NCI-H510A treated with DMSO at 0.1 percent for 48 hours (cell line): ENCODE measurements at regions not wholly inside any gene's neighbourhood (a gene's known extent, or its start where the extent isn't known, plus 50 kb on each side); places are given as distances from the start of the nearest gene placed in this dataset.

Experiments used
- DNase-seq: peaks from one replicate; lab custom pipeline; 2025; lab: John Stamatoyannopoulos, UW

DNA sequence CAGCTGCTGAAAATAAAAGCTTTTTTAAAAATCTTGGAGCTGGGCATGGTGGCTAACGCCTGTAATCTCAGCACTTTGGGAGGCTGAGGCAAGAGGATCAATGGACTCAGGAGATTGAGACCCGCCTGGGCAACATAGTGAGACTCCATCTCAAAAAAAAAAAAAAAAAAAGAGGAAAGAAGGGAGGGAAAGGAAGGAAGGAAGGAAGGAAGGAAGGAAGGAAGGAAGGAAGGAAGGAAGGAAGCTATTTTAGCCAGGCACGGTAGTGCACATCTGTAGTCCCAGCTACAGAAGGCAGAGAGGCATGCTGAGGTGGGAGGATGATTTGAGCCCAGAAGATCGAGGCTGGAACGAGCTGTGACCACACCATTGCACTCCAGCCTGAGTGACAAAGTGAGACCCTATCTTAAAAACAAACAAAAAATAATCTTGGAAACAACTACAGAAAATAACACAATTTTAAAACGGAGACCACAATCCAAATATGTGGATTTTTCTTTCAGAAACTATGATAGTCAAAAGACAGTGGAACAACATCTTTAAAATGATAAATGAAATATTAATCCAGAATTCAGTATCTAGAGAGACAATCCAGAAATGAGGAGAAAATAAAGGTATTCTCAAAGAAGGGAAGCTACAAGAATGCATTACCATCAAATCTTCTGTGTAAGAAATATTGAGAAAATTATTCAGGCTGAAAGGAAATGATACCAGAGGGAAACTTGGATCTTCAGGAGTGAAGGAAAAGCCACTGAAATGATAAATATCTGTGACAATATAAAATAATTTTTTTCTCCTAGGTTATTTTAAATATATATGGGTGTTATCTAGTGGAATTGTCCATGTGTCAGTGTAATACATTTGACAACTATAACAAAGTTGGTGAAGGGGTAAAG is 182.0 kb downstream of the GPX5 start:
- no peak for DNase-seq

DNA sequence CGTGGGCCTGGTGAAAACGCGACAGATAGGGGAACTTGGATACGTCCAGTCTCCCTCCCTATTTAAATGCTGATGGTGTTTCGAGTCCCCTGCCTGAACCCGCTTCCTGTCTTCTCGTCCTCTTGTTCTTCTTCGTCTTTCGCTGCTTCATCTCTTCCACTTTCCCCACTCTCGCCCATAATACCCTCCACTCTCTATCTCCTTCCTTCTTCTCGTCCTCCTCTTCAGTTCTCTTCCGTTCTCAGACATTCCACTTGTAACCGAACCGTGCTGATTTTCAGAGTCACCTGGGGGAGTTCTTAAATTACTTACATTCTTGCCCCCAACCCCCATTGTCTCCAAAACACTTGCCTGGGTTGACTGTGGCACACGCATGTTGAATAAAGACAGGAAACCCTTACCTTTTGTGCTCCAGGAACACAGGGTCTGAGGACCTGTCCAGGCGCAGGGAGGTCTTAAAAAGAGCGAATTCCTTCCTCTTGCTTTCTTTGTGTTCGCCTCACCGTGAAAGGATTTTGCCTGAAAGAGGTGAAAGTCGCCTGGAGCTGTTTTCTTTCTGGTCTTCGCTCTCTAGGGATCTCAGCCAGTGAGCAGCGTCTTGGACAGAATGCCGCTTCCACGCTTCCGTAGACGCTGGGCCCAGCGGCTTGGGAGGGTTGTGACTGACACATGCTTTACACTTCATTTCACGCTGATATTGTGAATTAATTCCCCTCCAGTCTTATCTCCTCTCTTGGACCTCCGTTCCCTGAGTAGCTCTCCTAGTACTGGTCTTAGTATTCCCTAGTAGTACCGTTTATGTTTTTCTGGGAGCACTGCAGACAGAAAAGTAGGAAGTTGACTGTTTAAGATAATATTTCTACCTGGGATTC is 184.0 kb downstream of the GPX5 start:
- DNase-seq, result no peak

DNA sequence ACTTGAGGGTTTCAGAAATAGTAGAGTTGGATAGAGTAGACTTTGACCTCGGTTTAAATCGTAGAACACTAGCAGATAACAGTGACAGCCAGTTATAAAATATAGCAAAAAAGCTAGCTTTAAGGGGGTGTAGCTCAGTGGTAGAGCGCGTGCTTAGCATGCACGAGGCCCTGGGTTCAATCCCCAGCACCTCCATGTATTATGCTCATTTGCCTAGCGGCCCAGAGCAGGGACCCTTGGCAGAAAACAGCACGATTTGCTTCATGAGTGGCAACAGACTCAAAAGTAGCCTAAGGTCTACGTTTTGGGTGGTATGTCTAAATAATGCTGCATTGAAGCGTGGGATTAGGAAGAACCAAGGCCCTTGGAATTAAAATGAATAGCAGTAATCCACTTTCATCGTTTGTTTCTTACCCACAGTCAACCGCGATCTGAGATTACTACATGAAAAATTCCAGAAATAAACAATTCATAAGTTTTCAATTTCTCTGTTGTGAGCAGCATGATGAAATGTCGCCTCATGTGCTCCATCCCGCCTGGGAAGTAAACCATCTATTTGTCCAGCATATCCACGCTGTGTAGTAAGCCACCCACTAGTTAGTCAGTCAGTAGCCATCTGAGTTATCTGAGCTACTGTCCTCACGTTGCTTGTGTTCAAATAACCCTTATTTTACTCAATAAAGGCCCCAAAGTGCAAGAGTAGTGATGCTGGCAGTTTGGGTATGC is 184.9 kb downstream of the GPX5 start:
- DNase-seq, result no peak

DNA sequence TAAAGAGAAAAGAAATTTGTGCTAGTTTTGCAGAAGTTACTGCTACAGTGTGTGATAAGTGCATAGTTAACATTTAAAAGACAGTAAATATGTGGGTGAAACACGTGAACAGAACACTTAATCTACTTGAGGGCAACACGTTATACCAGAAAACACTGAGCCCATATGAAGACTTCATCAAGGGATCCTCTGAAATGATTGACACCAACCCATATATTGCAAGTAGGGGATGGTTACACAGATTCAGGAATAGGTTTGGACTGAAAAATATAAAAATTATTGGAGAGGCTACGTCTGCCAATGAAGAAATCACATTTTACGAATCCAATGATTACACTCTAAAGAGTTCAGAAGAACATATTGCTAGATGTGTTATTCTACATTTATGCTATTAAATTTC is 185.6 kb downstream of the GPX5 start:
- DNase-seq, result no peak

DNA sequence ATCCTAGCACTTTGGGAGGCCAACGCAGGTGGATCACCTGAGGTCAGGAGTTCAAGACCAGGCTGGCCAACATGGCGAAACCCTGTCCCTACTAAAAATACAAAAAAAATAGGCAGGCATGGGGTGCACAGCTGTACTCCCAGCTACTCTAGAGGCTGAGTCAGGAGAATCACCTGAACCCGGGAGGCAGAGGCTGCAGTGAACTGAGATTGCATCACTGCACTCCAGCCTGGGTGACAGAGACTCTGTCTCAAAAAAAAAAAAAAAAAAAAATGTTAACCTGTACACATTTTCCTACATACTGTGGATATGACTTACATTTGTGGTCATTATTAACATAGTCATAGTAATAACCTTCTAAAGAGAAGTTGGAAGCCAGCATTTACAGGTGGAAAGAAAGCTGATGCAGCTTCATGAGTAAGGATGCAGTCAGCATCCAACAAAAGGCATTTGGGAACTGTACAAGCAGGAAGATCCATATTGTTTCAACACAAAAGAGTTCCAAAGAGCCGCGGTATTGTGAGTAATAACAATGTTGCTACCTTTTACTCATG is 186.2 kb downstream of the GPX5 start:
- no peak for DNase-seq

DNA sequence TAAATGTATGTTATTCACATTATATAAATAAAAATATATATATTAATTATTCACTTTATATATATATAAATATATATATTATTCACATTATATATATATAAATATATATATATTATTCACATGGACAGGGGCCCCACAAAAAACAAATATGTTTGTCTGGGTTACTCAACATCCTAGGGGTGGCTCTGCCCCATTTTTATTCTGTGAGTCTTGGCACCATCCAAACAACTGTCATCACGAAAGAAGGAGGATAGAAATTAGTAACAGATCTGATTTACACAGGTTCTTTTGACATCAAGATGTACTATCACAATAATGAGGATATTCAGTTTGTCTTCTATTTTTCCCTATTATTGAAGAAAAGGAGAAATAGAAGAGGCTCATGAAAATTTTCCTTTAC is 187.3 kb downstream of the GPX5 start:
- no peak for DNase-seq

DNA sequence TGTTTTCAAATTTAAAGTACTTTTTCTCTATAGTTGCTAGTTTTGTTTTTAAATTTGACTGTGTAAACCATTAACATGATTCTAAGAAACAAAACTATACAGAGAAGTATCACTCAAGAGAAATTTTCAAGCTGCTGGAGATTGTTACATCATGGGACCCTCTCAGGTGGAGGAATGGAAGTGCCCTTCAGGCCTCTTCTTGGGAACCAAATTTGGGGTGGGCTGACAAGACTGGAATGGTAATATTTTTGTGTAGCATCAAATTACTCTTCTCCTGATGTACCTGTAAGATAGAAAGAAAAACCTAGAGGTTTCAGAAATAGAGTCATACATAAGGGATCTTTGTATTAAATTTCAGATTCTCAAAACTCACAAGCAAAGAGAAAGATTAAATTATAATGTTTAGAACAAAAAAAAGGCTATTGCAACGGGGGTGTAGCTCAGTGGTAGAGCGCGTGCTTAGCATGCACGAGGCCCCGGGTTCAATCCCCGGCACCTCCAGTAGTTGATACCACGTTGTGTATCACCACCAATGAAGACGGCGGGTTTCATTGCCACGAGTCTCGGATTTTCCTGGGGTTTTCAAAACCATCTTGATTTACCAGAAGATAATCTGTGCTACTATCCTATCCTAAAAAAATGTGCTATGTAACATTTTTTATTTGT is 193.7 kb downstream of the GPX5 start:
- no peak for DNase-seq

DNA sequence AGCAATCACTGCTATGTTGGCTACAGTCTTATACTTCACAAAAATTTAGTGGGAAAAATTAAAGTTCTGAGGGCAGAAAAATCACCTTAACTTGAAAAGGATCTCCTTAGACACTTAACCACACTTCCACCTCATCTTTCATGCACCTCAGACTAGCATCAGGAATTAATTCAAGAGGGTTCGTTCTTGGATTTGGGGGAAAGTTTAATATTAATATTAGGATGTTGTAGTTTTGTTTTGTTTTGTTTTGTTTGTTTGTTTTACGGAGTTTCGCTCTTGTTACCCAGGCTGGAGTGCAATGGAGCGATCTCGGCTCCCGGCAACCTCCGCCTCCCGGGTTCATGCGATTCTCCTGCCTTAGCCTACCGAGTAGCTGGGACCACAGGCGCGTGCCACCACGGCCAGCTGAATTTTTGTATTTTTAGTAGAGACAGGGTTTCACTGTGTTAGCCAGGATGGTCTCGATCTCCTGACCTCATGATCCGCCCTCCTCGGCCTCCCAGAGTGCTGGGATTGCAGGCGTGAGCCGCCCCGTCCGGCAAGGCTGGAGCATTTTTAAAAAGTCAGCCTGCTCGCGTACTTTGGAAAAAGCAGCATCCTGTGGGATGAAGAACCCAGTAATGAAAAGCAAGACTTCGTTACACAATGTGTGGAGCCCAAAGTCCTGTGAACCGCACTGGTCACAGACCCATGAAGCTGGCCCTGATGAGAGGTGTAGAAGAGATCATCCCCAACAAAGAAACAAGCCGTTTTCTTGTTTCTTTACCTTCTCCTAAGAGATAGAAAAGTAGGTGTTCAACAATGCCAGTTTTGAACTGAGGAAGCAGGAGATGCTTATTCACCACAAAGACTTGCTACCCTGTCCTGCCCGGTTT is 194.9 kb downstream of the GPX5 start:
- no peak for DNase-seq

DNA sequence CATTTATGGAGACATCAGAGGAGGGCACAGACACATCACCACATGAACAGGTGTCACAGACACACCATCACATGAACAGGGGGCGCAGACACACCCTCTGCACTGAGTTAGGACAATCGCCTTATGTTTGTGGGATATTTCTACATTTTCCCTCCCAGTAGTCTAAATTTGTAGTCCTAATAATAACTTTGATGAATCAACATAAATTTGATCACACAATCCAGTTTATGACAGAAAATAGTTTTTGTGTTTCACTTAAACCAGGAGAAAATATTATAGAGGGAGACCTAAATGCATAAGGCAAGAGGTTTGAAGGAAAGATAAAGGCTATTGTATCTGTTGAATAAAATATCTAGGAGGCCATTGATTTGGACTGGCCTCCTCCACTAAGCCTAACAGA is 195.7 kb downstream of the GPX5 start:
- DNase-seq, result no peak

DNA sequence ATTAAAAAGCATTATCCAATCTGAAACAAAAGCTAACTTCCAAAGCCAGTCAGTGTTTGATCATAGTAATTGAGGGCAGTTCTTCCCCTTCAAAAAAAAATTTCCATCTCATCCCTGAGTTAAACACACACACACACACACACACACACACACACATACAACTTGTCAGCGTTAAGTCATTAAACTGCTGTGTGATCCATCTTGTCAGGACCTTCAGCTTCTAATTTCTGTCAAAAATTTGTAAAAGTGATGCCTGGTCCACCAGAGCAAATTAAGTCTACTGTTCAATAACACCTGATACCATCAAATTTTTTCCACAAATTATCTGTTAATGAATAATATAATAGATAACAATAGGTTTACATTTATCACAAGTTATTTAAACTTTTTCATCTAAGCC is 198.7 kb downstream of the GPX5 start:
- no peak for DNase-seq

DNA sequence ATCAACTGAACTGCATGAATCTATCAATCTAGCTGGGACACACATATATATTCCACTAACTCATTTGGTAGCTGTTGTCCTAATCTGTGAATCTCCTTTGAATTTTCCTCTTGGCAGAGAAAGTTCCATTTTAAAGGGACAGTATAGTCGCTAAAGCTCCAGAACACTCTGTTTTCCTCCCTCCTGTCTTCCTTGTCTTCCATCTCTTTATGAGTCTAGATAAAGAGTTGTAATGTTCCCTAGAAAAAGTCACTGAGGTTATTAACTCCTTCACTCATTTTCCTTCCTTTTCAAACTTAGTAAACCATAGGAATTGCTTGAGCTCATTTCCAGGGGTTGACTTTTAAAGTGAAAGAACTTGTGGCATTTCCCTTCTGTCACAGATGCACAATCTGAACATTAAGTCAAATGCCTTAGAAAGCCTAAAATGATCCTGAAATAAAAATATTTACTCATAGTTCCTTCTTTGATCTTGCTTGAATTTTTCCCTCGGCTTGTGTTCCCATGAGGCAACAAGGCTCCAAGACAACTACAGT is 198.4 kb downstream of the TRIM27 start:
- DNase-seq, result no peak

DNA sequence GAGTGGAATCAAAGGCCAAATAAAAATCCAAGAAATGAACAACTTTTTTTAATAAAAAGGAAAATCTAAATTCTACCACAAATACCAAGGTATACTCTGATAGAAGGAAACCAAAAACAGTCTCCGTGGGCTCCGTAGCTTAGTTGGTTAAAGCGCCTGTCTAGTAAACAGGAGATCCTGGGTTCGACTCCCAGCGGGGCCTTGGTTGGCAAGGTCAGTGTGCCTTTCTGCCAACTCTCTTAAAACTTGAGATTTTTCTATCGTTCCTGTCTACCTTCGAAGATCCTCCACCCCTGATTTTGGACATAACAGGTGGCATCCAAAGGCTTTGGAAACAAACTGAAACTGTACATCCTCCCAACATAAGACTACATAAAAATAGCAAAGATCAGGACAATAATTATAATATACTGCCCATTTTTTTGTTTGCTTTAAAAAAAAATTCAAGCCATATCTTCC is 197.9 kb downstream of the TRIM27 start:
- DNase-seq, result no peak

DNA sequence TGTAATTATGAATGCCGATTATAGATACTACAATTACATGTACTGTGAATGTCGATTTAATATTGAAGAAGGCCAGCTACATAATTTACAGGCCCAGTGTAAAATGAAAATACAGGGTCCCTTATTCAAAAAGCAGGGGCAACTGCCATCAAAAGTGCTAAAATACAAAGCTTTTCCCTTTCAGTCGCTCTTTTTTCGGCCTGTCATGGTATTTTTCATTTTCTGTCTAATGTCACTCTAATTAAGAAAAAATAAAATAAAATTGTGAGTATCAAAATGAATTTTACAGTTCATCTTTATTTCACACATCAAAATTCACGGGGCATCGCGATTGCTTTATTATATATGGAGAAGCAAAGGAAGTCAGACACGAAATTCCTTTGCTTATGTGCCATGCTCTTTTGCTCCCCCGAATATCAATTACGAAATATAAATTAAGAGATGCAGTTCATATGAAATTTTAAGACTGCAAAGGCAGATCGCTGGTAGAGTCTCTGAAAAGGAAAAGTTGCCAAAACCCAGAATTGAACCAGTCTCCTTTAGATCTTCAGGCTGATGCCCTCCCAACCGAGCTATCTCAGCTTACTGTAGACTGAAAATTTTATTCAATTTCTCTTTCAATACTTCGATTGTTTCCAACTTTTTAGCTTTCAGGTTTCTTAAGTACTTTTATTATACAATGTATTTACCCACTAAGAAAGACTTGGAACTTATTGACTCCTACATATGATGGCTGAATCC is 197.0 kb downstream of the TRIM27 start:
- DNase-seq, result no peak

DNA sequence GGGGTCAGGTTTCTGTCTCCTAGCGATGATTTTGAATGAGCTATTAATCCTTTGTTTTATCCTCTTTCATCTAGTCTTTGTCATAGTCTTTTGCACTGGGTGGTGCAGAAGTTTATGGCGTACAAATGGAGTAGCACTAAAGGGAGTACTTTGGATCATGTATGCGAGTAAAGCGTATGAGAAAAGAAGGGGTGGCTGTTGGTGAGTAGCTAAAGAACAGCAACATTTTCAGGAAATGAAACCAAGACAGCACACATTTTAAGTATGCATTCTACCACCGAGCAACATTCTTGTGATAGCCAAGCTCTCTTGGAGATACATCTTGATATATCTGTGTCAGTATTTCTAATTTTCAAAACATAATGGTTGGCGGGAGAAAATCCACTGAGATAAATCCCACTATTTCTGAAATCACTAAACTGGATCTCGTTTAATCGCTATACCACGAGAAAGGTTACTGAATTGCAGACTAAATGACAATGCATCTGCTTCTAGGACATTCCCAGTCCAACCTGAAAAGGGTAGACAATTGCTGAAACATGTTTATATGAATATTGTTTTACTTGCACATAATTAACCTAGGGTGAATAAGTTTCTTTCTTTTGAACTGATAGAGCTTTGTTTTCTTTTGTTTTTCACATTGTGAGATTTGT is 196.1 kb downstream of the TRIM27 start:
- no peak for DNase-seq

DNA sequence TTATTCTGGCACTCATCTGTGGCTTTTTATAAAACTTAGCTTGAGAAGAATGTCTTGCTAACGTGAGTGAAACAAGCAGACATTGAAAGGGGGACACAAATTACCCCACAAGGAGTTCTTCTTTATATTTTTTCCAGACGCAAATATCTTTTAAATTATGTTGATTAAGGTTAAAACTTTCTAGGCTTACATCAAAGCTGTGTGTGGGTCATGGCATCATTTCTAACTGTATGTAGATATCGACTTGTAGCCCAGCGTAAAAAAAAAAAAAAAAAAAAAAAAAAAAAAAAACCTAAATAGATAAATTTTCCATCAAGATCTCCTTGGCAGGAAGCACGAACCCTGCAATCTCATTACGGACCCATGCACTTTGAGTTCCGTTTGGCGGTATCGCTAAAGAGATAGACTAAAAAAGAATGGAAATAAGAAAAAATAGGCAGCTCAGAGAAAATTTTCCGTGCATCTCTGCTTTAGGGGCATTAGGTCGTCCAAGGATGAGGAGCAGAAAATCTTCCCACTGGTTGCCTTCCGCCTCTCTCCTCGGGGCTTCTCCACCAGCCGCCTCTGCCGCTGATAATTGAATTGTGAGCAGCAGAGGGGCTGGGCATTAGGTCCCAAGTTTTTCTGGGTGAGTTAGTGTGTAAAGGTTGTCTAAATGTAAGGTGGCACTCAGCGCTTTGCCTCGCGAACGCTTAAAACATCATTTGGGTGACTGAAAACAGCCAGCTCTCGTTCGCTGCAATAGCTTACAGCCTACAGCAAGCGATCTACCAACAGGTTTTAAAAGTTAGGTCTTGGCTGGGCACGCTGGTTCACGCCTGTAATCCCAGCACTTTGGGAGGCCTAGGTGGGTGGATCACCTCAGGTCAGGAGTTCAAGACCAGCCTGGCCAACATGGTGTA is 194.0 kb downstream of the TRIM27 start:
- no peak for DNase-seq

DNA sequence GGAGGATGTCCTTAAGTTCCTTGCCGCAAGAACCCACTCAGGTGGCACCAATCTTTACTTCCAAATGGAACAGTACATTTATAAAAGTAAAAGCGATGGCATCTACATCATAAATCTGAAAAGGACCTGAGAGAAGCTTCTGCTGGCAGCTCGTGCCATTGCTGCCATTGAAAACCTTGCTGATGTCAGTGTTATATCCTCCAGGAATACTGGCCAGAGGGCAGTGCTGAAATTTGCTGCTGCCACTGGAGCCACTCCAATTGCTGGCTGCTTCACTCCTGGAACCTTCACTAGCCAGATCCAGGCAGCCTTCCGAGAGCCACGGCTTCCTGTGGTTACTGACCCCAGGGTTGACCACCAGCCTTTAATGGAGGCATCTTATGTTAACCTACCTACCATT is 191.7 kb downstream of the TRIM27 start:
- no peak for DNase-seq

DNA sequence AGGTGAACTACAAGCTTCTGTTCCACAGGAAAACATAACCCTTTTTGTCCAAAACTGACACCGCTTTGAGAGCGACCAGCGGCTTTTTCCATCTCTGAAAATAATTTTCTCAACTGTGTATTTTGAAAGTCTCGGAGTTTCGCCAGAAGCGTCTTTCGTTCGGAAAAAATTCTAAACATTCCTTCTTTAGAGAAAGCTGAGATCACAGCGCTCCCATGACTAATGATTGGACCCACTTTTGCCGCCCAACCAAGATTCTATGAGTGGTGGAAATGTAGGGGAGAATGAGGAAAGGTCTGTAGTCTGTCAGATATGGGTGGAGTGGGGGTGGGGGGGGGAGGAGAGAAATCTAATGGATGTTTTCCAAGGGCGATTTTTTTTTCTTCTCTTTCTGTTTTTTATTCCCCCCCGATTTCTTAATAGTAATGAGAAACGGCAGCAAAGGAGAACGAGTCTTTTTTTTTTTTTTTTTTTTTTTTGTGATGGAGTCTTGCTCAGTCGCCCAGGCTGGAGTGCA is 189.3 kb downstream of the TRIM27 start:
- no peak for DNase-seq

DNA sequence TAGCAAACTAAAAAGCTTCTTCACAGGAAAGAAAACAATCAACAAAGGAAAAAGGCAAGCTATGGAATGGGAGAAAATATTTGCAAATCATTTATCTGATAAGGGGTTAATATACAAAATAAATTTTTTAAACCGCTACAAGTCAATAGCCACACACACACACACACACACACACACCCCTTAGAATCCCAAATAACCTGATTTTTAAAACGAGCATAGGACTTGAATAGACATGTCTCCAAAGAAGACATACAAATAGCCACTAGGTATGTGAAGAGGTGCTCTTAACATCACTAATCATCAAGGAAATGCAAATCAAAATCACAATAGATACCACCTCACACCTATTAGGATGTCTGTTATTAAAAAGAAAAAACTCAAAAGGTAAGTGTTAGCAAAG is 187.7 kb downstream of the TRIM27 start:
- no peak for DNase-seq
